GM23338 (cell line): ENCODE measurements at regions not wholly inside any gene's neighbourhood (a gene's known extent, or its start where the extent isn't known, plus 50 kb on each side); places are given as distances from the start of the nearest gene placed in this dataset.

ENCODE experiments used
- ATAC-seq: fragments of 200-7000 bp; cut with Tn5 transposase; 3 replicates; pipeline ENCODE4 v1.9.1; 2020
- DNase-seq: peaks from one replicate; pipeline ENCODE4 v3.0.0-alpha.2; 2015; ENCODE audit warnings: low spot score
- H2AFZ ChIP-seq: fragments of 200-600 bp; sonication (generic); 2 replicates; pipeline ENCODE4 v1.8.0; 2016; ENCODE audit warnings: antibody characterized with exemption, mild to moderate bottlenecking, moderate library complexity
- H3F3A ChIP-seq: fragments of 200-600 bp; sonication (generic); replicated peaks from 2 replicates; pipeline ENCODE4 v1.8.0; 2017; ENCODE audit warnings: antibody characterized with exemption, mixed run types, low read depth
- H3K27ac ChIP-seq: fragments of 200-600 bp; sonication (generic); 2 replicates; pipeline ENCODE4 v1.6.1; 2016; ENCODE audit warnings: low read depth
- H3K27me3 ChIP-seq: fragments of 200-600 bp; sonication (generic); 2 replicates; pipeline ENCODE4 v1.8.0; 2016; ENCODE audit warnings: mild to moderate bottlenecking, mixed run types, moderate library complexity; ENCODE audit not compliant: insufficient read depth
- H3K36me3 ChIP-seq: fragments of 200-600 bp; sonication (generic); 2 replicates; pipeline ENCODE4 v1.8.0; 2016; ENCODE audit warnings: mild to moderate bottlenecking; ENCODE audit not compliant: insufficient read depth
- H3K4me1 ChIP-seq: fragments of 200-600 bp; sonication (generic); 2 replicates; pipeline ENCODE4 v1.8.0; 2016; ENCODE audit warnings: mild to moderate bottlenecking, moderate library complexity; ENCODE audit not compliant: insufficient read depth
- H3K4me2 ChIP-seq: fragments of 200-600 bp; sonication (generic); 2 replicates; pipeline ENCODE4 v1.7.1; 2017; ENCODE audit warnings: mixed run types
- H3K4me3 ChIP-seq: fragments of 200-600 bp; sonication (generic); 2 replicates; pipeline ENCODE4 v1.6.1; 2016; ENCODE audit warnings: mixed run types
- H3K79me2 ChIP-seq: fragments of 200-600 bp; sonication (generic); replicated peaks from 2 replicates; pipeline ENCODE4 v1.8.0; 2017; ENCODE audit warnings: mild to moderate bottlenecking; ENCODE audit not compliant: insufficient read depth
- H3K9me2 ChIP-seq: fragments of 200-600 bp; sonication (generic); 2 replicates; pipeline ENCODE4 v1.8.0; 2017; ENCODE audit not compliant: insufficient read depth
- H4K20me1 ChIP-seq: fragments of 200-600 bp; sonication (generic); replicated peaks from 2 replicates; pipeline ENCODE4 v1.8.0; 2017; ENCODE audit warnings: mild to moderate bottlenecking; ENCODE audit not compliant: insufficient read depth
- H3K27ac Mint-ChIP-seq: 2 replicates; pipeline ENCODE4 v1.8.0; 2020; ENCODE audit warnings: inconsistent platforms, mild to moderate bottlenecking, moderate library complexity, mixed read lengths
- H3K27me3 Mint-ChIP-seq: 3 replicates; pipeline ENCODE4 v1.8.0; 2022; ENCODE audit warnings: low read depth, mild to moderate bottlenecking, moderate library complexity, mixed read lengths, inconsistent platforms; ENCODE audit not compliant: insufficient read depth, poor library complexity
- H3K36me3 Mint-ChIP-seq: 3 replicates; pipeline ENCODE4 v1.8.0; 2021; ENCODE audit warnings: low read depth, mild to moderate bottlenecking, inconsistent platforms, moderate library complexity, mixed read lengths
- H3K4me1 Mint-ChIP-seq: 3 replicates; pipeline ENCODE4 v1.8.0; 2020; ENCODE audit warnings: mild to moderate bottlenecking, inconsistent platforms, mixed read lengths
- H3K4me3 Mint-ChIP-seq: 3 replicates; pipeline ENCODE4 v1.8.0; 2021; ENCODE audit warnings: moderate library complexity, mild to moderate bottlenecking, inconsistent platforms, mixed read lengths
- H3K9me3 Mint-ChIP-seq: 3 replicates; pipeline ENCODE4 v1.8.0; 2020; ENCODE audit warnings: moderate library complexity, mild to moderate bottlenecking, inconsistent platforms, mixed read lengths
- CTCF ChIP-seq, 2 experiments: fragments of 200-600 bp in 1 of 2; sonication (generic) in 1 of 2; conservative IDR thresholded peaks; 2 replicates each; pipeline versions ENCODE4 v1.5.1 to v1.6.1; 2016 to 2017; ENCODE audit warnings: antibody characterized with exemption in 2 of 2, low read depth in 2 of 2, mild to moderate bottlenecking in 2 of 2, moderate library complexity in 1 of 2
- JUNB ChIP-seq: IDR thresholded peaks from one replicate; pipeline ENCODE4 v1.6.1; 2016; ENCODE audit warnings: antibody characterized with exemption; ENCODE audit not compliant: unreplicated experiment
- POLR2AphosphoS5 ChIP-seq: IDR thresholded peaks from 2 replicates; pipeline ENCODE4 v1.6.1; 2016; ENCODE audit warnings: antibody characterized with exemption, low read depth
- REST ChIP-seq: IDR thresholded peaks from one replicate; pipeline ENCODE4 v1.6.1; 2018; ENCODE audit warnings: antibody characterized with exemption; ENCODE audit not compliant: unreplicated experiment
- STAT1 ChIP-seq: IDR thresholded peaks from one replicate; pipeline ENCODE4 v1.6.1; 2016; ENCODE audit warnings: antibody characterized with exemption; ENCODE audit not compliant: unreplicated experiment
- ZNF114 ChIP-seq: fragments of 250-450 bp; sonication (Bioruptor Pico); IDR thresholded peaks from 2 replicates; pipeline ENCODE4 v1.5.0; 2020; ENCODE audit warnings: mild to moderate bottlenecking, moderate library complexity
- ZNF462 ChIP-seq: fragments of 250-450 bp; sonication (Bioruptor Pico); IDR thresholded peaks from 2 replicates; pipeline ENCODE4 v1.5.0; 2020; ENCODE audit warnings: mild to moderate bottlenecking, moderate library complexity

GRCh38 chr14:97267509-97267908 is 470.3 kb downstream of the VRK1 start:
- Mint-ChIP-seq H3K27me3 (no peaks in the 10 kb centered on the region), H3K36me3 (no peaks in the 10 kb centered on the region), H3K4me3 (no peak overlapping the region), H3K9me3 (no peaks in the 10 kb centered on the region), H3K4me1 (peaks cover 22% of the 10 kb centered on the region), H3K27ac (no peak overlapping the region)
- Histone ChIP-seq H3K4me2 (no peak overlapping the region), H3K4me1 (peaks cover 16% of the 10 kb centered on the region), H3K4me3 (no peak overlapping the region), H3K9me2 (peaks cover 4% of the 10 kb centered on the region; the same call in 1 of the 2 replicates), H3K27ac (no peak overlapping the region), H2AFZ (no peak overlapping the region), H3K36me3 (no peaks in the 10 kb centered on the region), H4K20me1 (no peaks in the 10 kb centered on the region), H3K27me3 (no peaks in the 10 kb centered on the region), H3F3A (no peaks in the 10 kb centered on the region), H3K79me2 (no peaks in the 10 kb centered on the region)
- TF ChIP-seq JUNB (no peak), STAT1 (no peak), REST (no peak), ZNF462 (CRISPR knock-in tag) (no peak), ZNF114 (CRISPR knock-in tag) (no peak), CTCF (conservative IDR thresholded peaks at IDR 0.05; ENCODE audit: low read depth in 2 of 2) (no peak), POLR2AphosphoS5 (no peak)
- no peak for DNase-seq
- ATAC-seq, result no peak
